ENCODE measurements at regions not wholly inside any gene's neighbourhood (a gene's known extent, or its start where the extent isn't known, plus 50 kb on each side); places are given as distances from the start of the nearest gene placed in this dataset.
A peak's percentile ranks its signal among the peaks of the same experiment; 100 is the strongest.

DNA sequence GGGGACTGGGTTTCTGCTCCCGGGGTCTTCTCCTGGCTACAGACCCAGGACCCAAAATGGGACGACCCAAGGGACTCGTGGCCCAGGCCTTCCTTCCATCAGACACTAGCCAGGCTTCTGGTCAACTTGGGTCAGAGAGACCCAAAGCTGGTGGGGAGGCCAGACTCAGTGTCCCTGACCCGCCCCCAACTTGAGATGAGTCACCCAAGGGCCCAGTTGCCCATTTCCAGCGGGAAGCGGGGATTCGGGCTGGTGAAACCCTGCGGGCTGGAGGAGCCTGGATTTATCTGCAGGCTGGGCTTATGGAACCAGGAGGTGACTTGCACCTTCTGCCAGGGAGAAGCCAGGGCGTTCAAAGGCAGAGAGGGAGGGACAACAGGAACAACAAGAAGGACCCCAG is 81.5 kb downstream of the RFLNA start:
- H4K8ac ChIP-seq (ENCODE audit: low read depth in 2 of 2, low read length in 2 of 2): no peak overlapping the region
- peaks cover 67% of the 10 kb centered on the region for H3K36me3 ChIP-seq (ENCODE audit: control insufficient read depth, insufficient read depth, low read length)
- no peak overlapping the region for H3K56ac ChIP-seq (ENCODE audit: extremely low read depth, insufficient read depth, low read length)
- no peak overlapping the region for H2AK5ac ChIP-seq (ENCODE audit: low read depth, low read length)
- H3K23ac ChIP-seq (ENCODE audit: low read depth, low read length): no peak overlapping the region
- no peak overlapping the region for H3K14ac ChIP-seq (replicated peaks; ENCODE audit: low read depth, low read length)
- TF ChIP-seq, protein P1, sequence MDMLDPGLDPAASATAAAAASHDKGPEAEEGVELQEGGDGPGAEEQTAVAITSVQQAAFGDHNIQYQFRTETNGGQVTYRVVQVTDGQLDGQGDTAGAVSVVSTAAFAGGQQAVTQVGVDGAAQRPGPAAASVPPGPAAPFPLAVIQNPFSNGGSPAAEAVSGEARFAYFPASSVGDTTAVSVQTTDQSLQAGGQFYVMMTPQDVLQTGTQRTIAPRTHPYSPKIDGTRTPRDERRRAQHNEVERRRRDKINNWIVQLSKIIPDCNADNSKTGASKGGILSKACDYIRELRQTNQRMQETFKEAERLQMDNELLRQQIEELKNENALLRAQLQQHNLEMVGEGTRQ (IDR thresholded peaks at IDR 0.05; ENCODE audit: low read depth, low read length): no peak
- TF ChIP-seq, protein P2, sequence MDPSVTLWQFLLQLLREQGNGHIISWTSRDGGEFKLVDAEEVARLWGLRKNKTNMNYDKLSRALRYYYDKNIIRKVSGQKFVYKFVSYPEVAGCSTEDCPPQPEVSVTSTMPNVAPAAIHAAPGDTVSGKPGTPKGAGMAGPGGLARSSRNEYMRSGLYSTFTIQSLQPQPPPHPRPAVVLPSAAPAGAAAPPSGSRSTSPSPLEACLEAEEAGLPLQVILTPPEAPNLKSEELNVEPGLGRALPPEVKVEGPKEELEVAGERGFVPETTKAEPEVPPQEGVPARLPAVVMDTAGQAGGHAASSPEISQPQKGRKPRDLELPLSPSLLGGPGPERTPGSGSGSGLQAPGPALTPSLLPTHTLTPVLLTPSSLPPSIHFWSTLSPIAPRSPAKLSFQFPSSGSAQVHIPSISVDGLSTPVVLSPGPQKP (IDR thresholded peaks at IDR 0.05; ENCODE audit: borderline replicate concordance, low read depth, low read length): no peak
- TF ChIP-seq, protein P3, sequence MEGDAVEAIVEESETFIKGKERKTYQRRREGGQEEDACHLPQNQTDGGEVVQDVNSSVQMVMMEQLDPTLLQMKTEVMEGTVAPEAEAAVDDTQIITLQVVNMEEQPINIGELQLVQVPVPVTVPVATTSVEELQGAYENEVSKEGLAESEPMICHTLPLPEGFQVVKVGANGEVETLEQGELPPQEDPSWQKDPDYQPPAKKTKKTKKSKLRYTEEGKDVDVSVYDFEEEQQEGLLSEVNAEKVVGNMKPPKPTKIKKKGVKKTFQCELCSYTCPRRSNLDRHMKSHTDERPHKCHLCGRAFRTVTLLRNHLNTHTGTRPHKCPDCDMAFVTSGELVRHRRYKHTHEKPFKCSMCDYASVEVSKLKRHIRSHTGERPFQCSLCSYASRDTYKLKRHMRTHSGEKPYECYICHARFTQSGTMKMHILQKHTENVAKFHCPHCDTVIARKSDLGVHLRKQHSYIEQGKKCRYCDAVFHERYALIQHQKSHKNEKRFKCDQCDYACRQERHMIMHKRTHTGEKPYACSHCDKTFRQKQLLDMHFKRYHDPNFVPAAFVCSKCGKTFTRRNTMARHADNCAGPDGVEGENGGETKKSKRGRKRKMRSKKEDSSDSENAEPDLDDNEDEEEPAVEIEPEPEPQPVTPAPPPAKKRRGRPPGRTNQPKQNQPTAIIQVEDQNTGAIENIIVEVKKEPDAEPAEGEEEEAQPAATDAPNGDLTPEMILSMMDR (conservative IDR thresholded peaks at IDR 0.05; ENCODE audit: low read depth, low read length): no peak
- TF ChIP-seq FOS (IDR thresholded peaks at IDR 0.05; ENCODE audit: low read depth, low read length): 0 out of 2 replicates have a peak, but pooled peaks have one; percentile 10
- no peak for TF ChIP-seq CEBPB (IDR thresholded peaks at IDR 0.05; ENCODE audit: low read depth, low read length)
- TF ChIP-seq MAZ (IDR thresholded peaks at IDR 0.05; ENCODE audit: borderline replicate concordance, low read depth, low read length): no peak
- TF ChIP-seq NFE2L2 (IDR thresholded peaks at IDR 0.05; ENCODE audit: low read depth, low read length): no peak
- TF ChIP-seq SMC3 (IDR thresholded peaks at IDR 0.05; ENCODE audit: low read depth, low read length): no peak
- no peaks in the 10 kb centered on the region for H3K9me1 ChIP-seq (ENCODE audit: insufficient read depth, low read length)
- dilution Hi-C loops (cut with HindIII; ENCODE audit: low sequenced_read_pairs, unreplicated experiment): no loop called here
- no peaks in the 10 kb centered on the region for H3K9me3 ChIP-seq (ENCODE audit: control insufficient read depth, insufficient read depth, low read length)
- H2BK20ac ChIP-seq (ENCODE audit: low read depth, low read length): no peak overlapping the region
- ChIA-PET POLR2A (ENCODE audit: unreplicated experiment) (no interaction called here), CTCF (no interaction called here)
- H3K27me3 ChIP-seq (ENCODE audit: control insufficient read depth, insufficient read depth, low read length): no peaks in the 10 kb centered on the region
- H3K4me2 ChIP-seq (ENCODE audit: low read depth, low read length): no peak overlapping the region
- no peak overlapping the region for H2AK9ac ChIP-seq (replicated peaks; ENCODE audit: low read depth, low read length, poor library complexity)
- intact Hi-C loops (cut with micrococcal nuclease): no loop called here
- ATAC-seq (ENCODE audit: low read depth): no peak
- no TSS peak for BruUV-seq (replicated peaks)
- WGBS, 2 experiments (ENCODE audit: extremely low coverage in 2 of 2, insufficient read length in 1 of 2): 91% methylated on average over 5 of the region's 9 CpGs; no CpG with 5 or more reads in 1 of the 2 experiments
- H2BK15ac ChIP-seq (ENCODE audit: low read depth, low read length): no peak overlapping the region
- peaks cover 21% of the 10 kb centered on the region for H3K4me1 ChIP-seq (ENCODE audit: control insufficient read depth, insufficient read depth, low read length)
- no peak overlapping the region for H4K5ac ChIP-seq (ENCODE audit: low read depth, low read length)
- peaks cover 55% of the 10 kb centered on the region for H4K20me1 ChIP-seq (ENCODE audit: insufficient read depth, low read length)
- H3K9ac ChIP-seq (ENCODE audit: low read depth, low read length): no peak overlapping the region
- no peak overlapping the region for H2BK5ac ChIP-seq (ENCODE audit: low read depth, low read length, poor library complexity, severe bottlenecking)
- no peak overlapping the region for H3K4me3 ChIP-seq (ENCODE audit: insufficient read depth, low read depth, low read length)
- no peak overlapping the region for H3K27ac ChIP-seq (ENCODE audit: insufficient read depth, low read length)
- no peak overlapping the region for H3K18ac ChIP-seq (ENCODE audit: low read depth, low read length)
- no peak overlapping the region for H3K4ac ChIP-seq (ENCODE audit: low read depth, low read length)
- no peak overlapping the region for H4K91ac ChIP-seq (ENCODE audit: insufficient read depth, low read depth, low read length)
- peaks cover 16 to 72% of the 10 kb centered on the region in 2 experiments for H3K79me1 ChIP-seq (ENCODE audit: low read depth in 1 of 2, low read length in 2 of 2)
- no peak overlapping the region for H2BK120ac ChIP-seq (ENCODE audit: low read depth, low read length)
- no peak for DNase-seq
- in situ Hi-C loops (cut with MboI; ENCODE audit: low sequenced_read_pairs): no loop called here
- H2AFZ ChIP-seq (replicated peaks; ENCODE audit: low read length, poor library complexity): no peak overlapping the region

All from IMR-90 (cell line).